HCT116 (cell line): ENCODE measurements at regions not wholly inside any gene's neighbourhood (a gene's known extent, or its start where the extent isn't known, plus 50 kb on each side); places are given as distances from the start of the nearest gene placed in this dataset.

ENCODE experiments used
- ATAC-seq: fragments of 200-7000 bp; cut with Tn5 transposase; 2 replicates; pipeline ENCODE4 v1.9.1; 2020; ENCODE audit warnings: mild to moderate bottlenecking, moderate library complexity
- BruUV-seq: library from RNA; stranded (reverse); fragments of 400-500 nt; replicated peaks from 2 replicates; lab custom pipeline; 2021; lab: Mats Ljungman, UMichigan
- CTCF ChIA-PET: fragments of 300-600 bp; sonication (Branson Sonifier 250); formaldehyde crosslinking; loops from one replicate; lab custom pipeline; 2021; ENCODE audit warnings: antibody characterized with exemption; lab: Charles Lee
- POLR2A ChIA-PET: fragments of 300-600, 350-600 bp; sonication (Branson Sonifier 250); formaldehyde crosslinking; loops from one replicate; lab custom pipeline; 2021; ENCODE audit warnings: antibody characterized with exemption; lab: Charles Lee
- RAD21 ChIA-PET, 2 experiments: fragments of 300-600 bp; sonication (Branson Sonifier 250); formaldehyde crosslinking; loops; one replicate each; lab custom pipeline; 2023; ENCODE audit warnings: low total read pairs in 2 of 2; ENCODE audit not compliant: uncharacterized antibody in 2 of 2, unreplicated experiment in 2 of 2, low non-redundant PET in 1 of 2; lab: Charles Lee
- DNase-seq: peaks from one replicate; pipeline ENCODE4 v3.0.0-alpha.2; 2010; ENCODE audit warnings: low read depth, low spot score
- H2AFZ ChIP-seq: fragments of 200-600 bp; shearing (Covaris generic), sonication (generic); 2 replicates; pipeline ENCODE4 v1.6.1; 2017; ENCODE audit warnings: low read depth, mixed run types, mixed read lengths, antibody characterized with exemption, low read length; ENCODE audit not compliant: poor library complexity, severe bottlenecking
- H3K27ac ChIP-seq: 2 replicates; pipeline ENCODE4 v1.5.1; 2012; ENCODE audit warnings: low read depth, low read length
- H3K27me3 ChIP-seq: fragments of 200-600 bp; sonication (generic); 2 replicates; pipeline ENCODE4 v1.6.1; 2016; ENCODE audit warnings: mixed run types, low read length, mixed read lengths; ENCODE audit not compliant: insufficient read depth
- H3K36me3 ChIP-seq, 2 experiments: fragments of 200-500 bp in 1 of 2; fragments of 200-600 bp in 1 of 2; sonication (Bioruptor generic) in 1 of 2; sonication (generic) in 1 of 2; 2 replicates each; pipeline versions ENCODE4 v1.5.1 to v1.6.1; 2014 to 2016; ENCODE audit warnings: low read length in 2 of 2, inconsistent platforms in 1 of 2, mixed read lengths in 1 of 2, mixed run types in 1 of 2; ENCODE audit not compliant: insufficient read depth in 2 of 2, control insufficient read depth in 1 of 2
- H3K4me1 ChIP-seq, 2 experiments: fragments of 200-600 bp in 1 of 2; sonication (generic) in 1 of 2; 2 replicates each; pipeline versions ENCODE4 v1.5.1 to v1.6.1; 2012 to 2017; ENCODE audit warnings: low read length in 2 of 2, inconsistent platforms in 1 of 2, mild to moderate bottlenecking in 1 of 2, mixed read lengths in 1 of 2, mixed run types in 1 of 2, moderate library complexity in 1 of 2; ENCODE audit not compliant: insufficient read depth in 2 of 2, control insufficient read depth in 1 of 2
- H3K4me2 ChIP-seq: fragments of 200-600 bp; sonication (generic); 2 replicates; pipeline ENCODE4 v1.6.1; 2017; ENCODE audit warnings: mixed run types, low read length, mixed read lengths
- H3K4me3 ChIP-seq, 2 experiments: fragments of 200-600 bp in 1 of 2; sonication (generic) in 1 of 2; replicated peaks in 1 of 2; 2 replicates each; pipeline ENCODE4 v1.5.1; 2011 to 2016; ENCODE audit warnings: low read length in 2 of 2, control low read depth in 1 of 2, low read depth in 1 of 2, mild to moderate bottlenecking in 1 of 2, mixed read lengths in 1 of 2, mixed run types in 1 of 2
- H3K79me2 ChIP-seq: fragments of 200-600 bp; sonication (generic); 2 replicates; pipeline ENCODE4 v1.6.1; 2017; ENCODE audit warnings: mild to moderate bottlenecking, mixed run types, low read length, moderate library complexity, mixed read lengths; ENCODE audit not compliant: insufficient read depth
- H3K9ac ChIP-seq: fragments of 200-600 bp; sonication (generic); 2 replicates; pipeline ENCODE4 v1.6.1; 2016; ENCODE audit warnings: low read length, mixed read lengths
- H3K9me2 ChIP-seq: fragments of 200-600 bp; sonication (generic), shearing (Covaris generic); 2 replicates; pipeline ENCODE4 v1.6.1; 2017; ENCODE audit warnings: mixed run types, mild to moderate bottlenecking, moderate library complexity; ENCODE audit not compliant: insufficient read depth
- H3K9me3 ChIP-seq, 2 experiments: fragments of 200-500 bp in 1 of 2; fragments of 200-600 bp in 1 of 2; sonication (Bioruptor generic) in 1 of 2; sonication (generic) in 1 of 2; 2 replicates each; pipeline ENCODE4 v1.6.1; 2014 to 2017; ENCODE audit warnings: low read length in 2 of 2, mixed read lengths in 2 of 2, inconsistent platforms in 1 of 2, low read depth in 1 of 2, mild to moderate bottlenecking in 1 of 2, mixed run types in 1 of 2, moderate library complexity in 1 of 2; ENCODE audit not compliant: control insufficient read depth in 1 of 2, insufficient read depth in 1 of 2
- H4K20me1 ChIP-seq: fragments of 200-600 bp; sonication (generic), shearing (Covaris generic); 2 replicates; pipeline ENCODE4 v1.6.1; 2017; ENCODE audit warnings: mixed run types, mild to moderate bottlenecking, moderate library complexity; ENCODE audit not compliant: insufficient read depth
- ATF3 ChIP-seq: IDR thresholded peaks from 2 replicates; pipeline ENCODE4 v1.6.1; 2012
- EGR1 ChIP-seq: IDR thresholded peaks from 2 replicates; pipeline ENCODE4 v1.6.1; 2012; ENCODE audit warnings: low read depth
- EZH2 ChIP-seq: fragments of 200-600 bp; sonication (generic); IDR thresholded peaks from 2 replicates; pipeline ENCODE4 v1.6.1; 2017; ENCODE audit warnings: antibody characterized with exemption, mixed run types
- FOSL1 ChIP-seq: IDR thresholded peaks from 2 replicates; pipeline ENCODE4 v1.6.1; 2012; ENCODE audit warnings: low read depth
- JUND ChIP-seq: IDR thresholded peaks from 2 replicates; pipeline ENCODE4 v1.6.1; 2012
- RAD21 ChIP-seq: IDR thresholded peaks from 2 replicates; pipeline ENCODE4 v1.6.1; 2012; ENCODE audit warnings: low read depth, mild to moderate bottlenecking
- SIN3A ChIP-seq: IDR thresholded peaks from 2 replicates; pipeline ENCODE4 v1.6.1; 2012; ENCODE audit warnings: low read depth
- SP1 ChIP-seq: IDR thresholded peaks from 2 replicates; pipeline ENCODE4 v1.6.1; 2012; ENCODE audit warnings: low read depth
- YY1 ChIP-seq: IDR thresholded peaks from 2 replicates; pipeline ENCODE4 v1.6.1; 2011; ENCODE audit warnings: low read length, low read depth, moderate library complexity, mild to moderate bottlenecking; ENCODE audit not compliant: insufficient replicate concordance; ENCODE audit errors: extremely low read depth
- ZBTB33 ChIP-seq: IDR thresholded peaks from 2 replicates; pipeline ENCODE4 v1.6.1; 2011; ENCODE audit warnings: mild to moderate bottlenecking, low read length, moderate library complexity; ENCODE audit not compliant: insufficient replicate concordance; ENCODE audit errors: extremely low read depth
- ZNF274 ChIP-seq: fragments of 200-500 bp; sonication (Bioruptor generic); IDR thresholded peaks from 2 replicates; pipeline ENCODE4 v1.6.1; 2014; ENCODE audit warnings: mild to moderate bottlenecking, low read depth, low read length, inconsistent platforms
- intact Hi-C: fragments of 100-400 bp; cut with micrococcal nuclease; formaldehyde crosslinking; loops from 2 replicates; pipeline ENCODE4 v1.10.0; 2022

DNA sequence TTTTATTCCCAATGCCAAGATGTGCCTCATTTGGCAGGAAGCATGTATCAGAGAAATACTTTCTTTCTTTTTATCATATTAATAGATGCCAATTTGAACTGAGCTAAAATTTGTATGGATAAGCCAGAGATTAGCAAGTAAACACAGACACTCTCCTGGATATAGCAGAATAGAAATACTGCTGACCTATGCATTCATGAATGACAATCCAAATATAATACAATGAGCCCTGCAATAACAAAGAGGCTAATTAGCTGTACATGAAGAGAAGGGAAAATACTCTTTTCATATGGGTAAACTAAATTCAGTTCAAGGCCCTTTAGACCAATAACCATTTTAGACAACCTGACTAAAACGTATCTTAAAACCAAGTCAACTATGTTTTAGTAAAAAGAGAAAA, 388.1 kb upstream of the NR5A2 start:
- BruUV-seq: no TSS peak
- H3K27me3 ChIP-seq: no peaks in the 10 kb centered on the region
- no peak overlapping the region for H3K4me2 ChIP-seq
- intact Hi-C loops: no loop called here
- ATAC-seq (no peak), DNase-seq (no peak)
- no peaks in the 10 kb centered on the region for H3K36me3 ChIP-seq
- H3K4me3 ChIP-seq: no peak overlapping the region
- no peaks in the 10 kb centered on the region for H3K4me1 ChIP-seq
- H4K20me1 ChIP-seq: no peaks in the 10 kb centered on the region
- H3K9me2 ChIP-seq: no peaks in the 10 kb centered on the region
- ChIA-PET RAD21 (no interaction called here), CTCF (no interaction called here), POLR2A (no interaction called here)
- no peaks in the 10 kb centered on the region for H3K79me2 ChIP-seq
- TF ChIP-seq SP1 (no peak), FOSL1 (no peak), EZH2 (no peak), ZBTB33 (no peak), ATF3 (no peak), EGR1 (no peak), ZNF274 (no peak), JUND (no peak), SIN3A (no peak)
- H2AFZ ChIP-seq: no peak overlapping the region
- no peaks in the 10 kb centered on the region for H3K9me3 ChIP-seq
- H3K9ac ChIP-seq: no peak overlapping the region
- no peak overlapping the region for H3K27ac ChIP-seq

DNA sequence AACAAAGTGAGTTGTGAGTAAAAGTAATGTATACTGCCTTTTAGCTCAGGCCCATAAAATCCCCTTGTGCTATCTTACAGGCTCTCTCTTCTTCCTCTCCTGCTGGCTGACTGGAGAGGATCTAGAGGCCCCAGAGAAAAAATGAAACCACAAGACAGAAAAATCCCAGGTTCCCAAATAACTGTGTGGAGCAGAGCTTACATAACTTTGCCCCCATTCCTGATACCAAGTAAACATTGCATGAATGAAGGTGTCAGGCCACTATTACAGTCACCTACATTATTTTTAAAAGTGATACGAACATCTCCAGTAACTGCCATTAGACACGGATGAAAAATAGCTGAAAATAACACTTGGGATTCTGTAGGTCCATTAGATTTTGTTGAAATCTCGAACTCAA, 386.0 kb upstream of the NR5A2 start:
- Histone ChIP-seq H2AFZ (no peak overlapping the region), H4K20me1 (no peaks in the 10 kb centered on the region), H3K79me2 (no peaks in the 10 kb centered on the region), H3K4me3 (no peak overlapping the region), H3K27ac (no peak overlapping the region), H3K9me3 (no peaks in the 10 kb centered on the region), H3K4me1 (no peaks in the 10 kb centered on the region), H3K27me3 (no peaks in the 10 kb centered on the region), H3K9me2 (no peaks in the 10 kb centered on the region), H3K4me2 (no peak overlapping the region), H3K9ac (no peak overlapping the region), H3K36me3 (no peaks in the 10 kb centered on the region)
- ChIA-PET RAD21 (no interaction called here), POLR2A (no interaction called here), CTCF (no interaction called here)
- ATAC-seq: no peak
- TF ChIP-seq YY1: no peak
- TF ChIP-seq RAD21: no peak
- intact Hi-C loops: no loop called here
- no peak for DNase-seq
- BruUV-seq: no TSS peak
